Skeletal muscle tissue (tissue), 3 donors: ENCODE measurements at regions not wholly inside any gene's neighbourhood (a gene's known extent, or its start where the extent isn't known, plus 50 kb on each side); places are given as distances from the start of the nearest gene placed in this dataset.

Experiments
- H3K27ac ChIP-seq: one replicate; pipeline ENCODE4 v1.7.0; 2013; ENCODE audit warnings: mild to moderate bottlenecking, low read depth, low read length, inconsistent platforms
- H3K27me3 ChIP-seq, 3 donors: one replicate each; pipeline ENCODE4 v1.7.0; 2013; ENCODE audit warnings: low read length in 3 of 3; ENCODE audit not compliant: control insufficient read depth in 3 of 3, insufficient read depth in 3 of 3
- H3K36me3 ChIP-seq, 3 donors: one replicate each; pipeline ENCODE4 v1.7.0; 2013; ENCODE audit warnings: low read length in 3 of 3; ENCODE audit not compliant: control insufficient read depth in 3 of 3, insufficient read depth in 3 of 3
- H3K4me1 ChIP-seq, 3 donors: one replicate each; pipeline ENCODE4 v1.7.0; 2013; ENCODE audit warnings: low read length in 3 of 3, mild to moderate bottlenecking in 3 of 3; ENCODE audit not compliant: control insufficient read depth in 3 of 3, insufficient read depth in 3 of 3
- H3K4me3 ChIP-seq, 3 donors: one replicate each; pipeline ENCODE4 v1.7.0; 2013; ENCODE audit warnings: low read length in 3 of 3
- H3K9ac ChIP-seq, 3 donors: one replicate each; pipeline ENCODE4 v1.7.0; 2013; ENCODE audit warnings: low read length in 3 of 3, mild to moderate bottlenecking in 3 of 3, moderate library complexity in 2 of 3, low read depth in 1 of 3
- H3K9me3 ChIP-seq, 3 donors: one replicate each; pipeline ENCODE4 v1.7.0; 2013; ENCODE audit warnings: low read length in 3 of 3; ENCODE audit not compliant: control insufficient read depth in 3 of 3
- donor health status: Osteomylitis.

GRCh38 chr2:18641823-18642222 lies 52.5 kb upstream of the NT5C1B start:
- Histone ChIP-seq H3K9ac (no peak overlapping the region), H3K27me3 (no peaks in the 10 kb centered on the region), H3K27ac (no peak overlapping the region), H3K4me1 (no peaks in the 10 kb centered on the region), H3K9me3 (peaks cover 0 to 2% (median 0%) of the 10 kb centered on the region in 3 donors), H3K4me3 (no peak overlapping the region), H3K36me3 (no peaks in the 10 kb centered on the region)

DNA sequence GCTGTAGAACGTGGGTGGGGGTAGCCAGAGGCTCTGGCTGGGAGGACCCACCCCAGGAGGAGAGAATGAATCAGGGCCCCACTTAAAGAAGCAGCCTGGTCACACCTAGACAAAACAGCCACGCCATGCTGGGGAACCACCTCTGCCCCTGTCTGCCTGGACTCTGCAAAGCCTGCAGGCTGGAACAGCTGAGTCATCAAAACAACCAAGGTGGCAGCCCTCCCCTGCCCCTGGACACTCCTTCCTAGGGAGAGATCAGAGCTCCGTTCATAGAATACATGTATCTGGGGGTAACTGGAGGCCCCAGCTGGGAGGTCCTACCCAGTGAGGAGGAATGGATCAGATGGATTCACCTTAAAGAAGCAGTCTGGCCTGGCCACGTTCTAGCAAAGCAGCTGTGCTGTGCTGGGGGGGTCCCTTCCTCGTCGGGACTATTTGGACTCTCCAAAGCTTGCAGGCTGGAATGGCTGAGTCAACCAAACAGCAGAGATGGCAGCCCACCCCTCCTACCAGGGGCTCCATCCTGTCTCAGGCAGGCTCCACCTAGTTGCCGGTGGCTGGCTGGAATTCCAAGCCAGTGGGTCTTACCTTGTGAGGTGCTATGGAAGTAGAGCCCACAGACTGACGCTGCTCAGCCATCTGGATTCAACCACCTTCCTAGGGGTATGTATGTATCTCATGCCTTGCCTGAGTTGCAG lies 50.5 kb upstream of the NT5C1B start:
- Histone ChIP-seq H3K36me3 (no peaks in the 10 kb centered on the region), H3K27me3 (no peaks in the 10 kb centered on the region), H3K4me3 (no peak overlapping the region), H3K4me1 (no peaks in the 10 kb centered on the region), H3K9ac (no peak overlapping the region), H3K27ac (no peak overlapping the region), H3K9me3 (peaks cover 0 to 4% (median 0%) of the 10 kb centered on the region in 3 donors)
